22Rv1 (cell line): ENCODE measurements at regions not wholly inside any gene's neighbourhood (a gene's known extent, or its start where the extent isn't known, plus 50 kb on each side); places are given as distances from the start of the nearest gene placed in this dataset.

Experiments used
- CTCF ChIP-seq: fragments of 450-650 bp; IDR thresholded peaks from 2 replicates; pipeline ENCODE4 v1.5.1; 2017; ENCODE audit warnings: mild to moderate bottlenecking
- ZFX ChIP-seq: fragments of 450-650 bp; IDR thresholded peaks from 2 replicates; pipeline ENCODE4 v1.6.1; 2017; ENCODE audit warnings: antibody characterized with exemption, borderline replicate concordance

- no peak for TF ChIP-seq CTCF
- no peak for TF ChIP-seq ZFX
Measured at GRCh38 chr12:34215893-34216285, 193.6 kb downstream of the ALG10 start.
